PC-9 (cell line): ENCODE measurements at regions not wholly inside any gene's neighbourhood (a gene's known extent, or its start where the extent isn't known, plus 50 kb on each side); places are given as distances from the start of the nearest gene placed in this dataset.

Experiments used
- CTCF ChIP-seq: fragments of 200-600 bp; sonication (generic); conservative IDR thresholded peaks from 2 replicates; pipeline ENCODE4 v1.6.1; 2017; ENCODE audit warnings: mixed run types, antibody characterized with exemption, mild to moderate bottlenecking, moderate library complexity
- EZH2 ChIP-seq: fragments of 200-600 bp; sonication (generic); IDR thresholded peaks from 2 replicates; pipeline ENCODE4 v1.8.0; 2017; ENCODE audit warnings: antibody characterized with exemption, low read depth

GRCh38 chr6:133033263-133033662, 207.9 kb upstream of the EYA4 start:
- no peak for TF ChIP-seq CTCF
- no peak for TF ChIP-seq EZH2
